ENCODE measurements at regions not wholly inside any gene's neighbourhood (a gene's known extent, or its start where the extent isn't known, plus 50 kb on each side); places are given as distances from the start of the nearest gene placed in this dataset.

GRCh38 chr2:150154308-150154797, 333.1 kb downstream of the RND3 start:
- TF ChIP-seq POLR2A (IDR thresholded peaks at IDR 0.05; ENCODE audit: low read depth, low read length) (no peak), POLR2AphosphoS5 (IDR thresholded peaks at IDR 0.05; ENCODE audit: low read depth, low read length) (no peak), TAF1 (IDR thresholded peaks at IDR 0.05; ENCODE audit: borderline replicate concordance, low read depth, low read length) (no peak)
